GM19452 (cell line): ENCODE measurements at regions not wholly inside any gene's neighbourhood (a gene's known extent, or its start where the extent isn't known, plus 50 kb on each side); places are given as distances from the start of the nearest gene placed in this dataset.
"Not testable (repeated sequence)": the region's sequence is repeated elsewhere in the genome, so short reads cannot be mapped to it uniquely, and the experiment has no call there.

Experiments used
- ATAC-seq: cut with Tn5 transposase; IDR thresholded peaks from one replicate; pipeline ENCODE4 v1.9.1; 2021; ENCODE audit not compliant: unreplicated experiment

DNA sequence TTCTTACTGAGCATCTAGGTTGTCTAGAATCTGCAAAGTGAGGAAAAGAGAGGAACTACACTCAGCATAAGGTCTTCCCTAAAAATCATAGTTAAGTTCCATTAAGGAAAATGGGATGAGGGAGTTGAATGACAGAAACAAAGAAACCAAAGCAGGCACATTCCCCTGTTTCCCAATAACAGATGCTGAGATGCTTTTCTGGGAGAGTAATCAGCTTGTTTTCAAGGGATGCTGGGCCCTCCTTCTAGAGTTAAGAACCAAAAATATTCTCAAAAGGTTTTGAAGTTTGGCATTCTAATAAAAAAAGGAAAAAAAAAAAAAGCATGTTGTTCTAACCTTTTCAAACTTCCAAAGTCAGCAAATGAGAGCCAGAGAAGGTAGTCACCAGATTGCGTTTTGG, 105.2 kb upstream of the ZNF648 start:
- no peak for ATAC-seq

DNA sequence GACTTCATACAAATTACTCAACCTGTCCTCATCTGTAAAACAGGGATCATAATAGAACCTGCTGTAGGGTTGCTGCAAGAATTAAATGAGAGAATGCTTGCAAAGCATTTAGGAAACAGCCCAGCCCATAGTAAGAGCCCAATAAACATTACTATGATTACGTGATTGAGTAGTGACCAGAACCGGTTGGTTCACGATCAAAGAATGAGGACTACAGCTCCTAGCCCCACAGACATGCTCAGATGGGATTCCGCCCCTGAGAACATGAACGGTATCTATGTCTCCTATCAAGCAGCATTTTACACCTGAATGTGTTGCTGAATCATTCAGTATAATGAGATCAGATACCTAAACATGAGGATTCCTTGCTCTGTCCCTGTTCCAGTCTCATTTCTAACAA, 104.8 kb upstream of the ZNF648 start:
- no peak for ATAC-seq

DNA sequence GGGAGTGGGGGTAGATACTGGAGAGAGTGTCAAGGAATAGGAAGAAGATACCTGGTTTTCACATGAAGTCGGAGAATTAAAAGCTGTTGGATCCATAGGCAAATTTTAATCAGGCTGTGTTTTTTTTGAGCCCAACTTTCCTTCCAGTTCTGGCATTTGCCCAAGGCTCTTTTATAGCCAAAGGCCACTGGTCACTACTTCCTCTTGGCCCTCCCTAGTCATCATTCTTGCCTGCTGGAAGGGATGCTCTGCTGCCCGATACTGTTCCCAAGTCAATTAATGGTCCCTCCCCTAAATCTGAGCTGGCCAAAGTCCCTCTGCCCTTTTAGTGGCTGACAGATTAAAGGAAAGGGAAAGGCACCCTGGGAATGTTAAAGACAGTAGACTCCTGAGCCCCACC, 102.8 kb upstream of the ZNF648 start:
- no peak for ATAC-seq

DNA sequence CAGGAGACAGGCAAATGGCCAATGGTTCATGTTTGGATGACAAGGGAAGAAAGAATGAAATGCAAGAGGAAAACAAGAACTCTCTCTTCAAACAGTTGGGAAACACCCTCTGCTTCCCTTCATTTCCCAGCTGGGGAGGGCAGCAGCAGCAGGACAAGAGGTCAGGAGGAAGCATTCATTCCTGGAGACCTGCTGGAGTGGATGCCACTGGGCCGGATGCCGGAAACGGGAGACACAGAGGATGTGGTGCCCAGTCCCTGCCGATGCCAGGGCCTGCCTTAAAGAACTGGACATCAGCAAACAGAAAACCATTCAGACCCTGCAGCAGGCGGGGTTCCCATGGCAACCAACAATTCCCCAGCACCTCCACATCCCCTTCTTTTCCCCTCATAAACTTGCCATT, 102.3 kb upstream of the ZNF648 start:
- ATAC-seq = no peak

GRCh38 chr1:182159443-182159842, 97.9 kb upstream of the ZNF648 start:
- ATAC-seq = no peak

DNA sequence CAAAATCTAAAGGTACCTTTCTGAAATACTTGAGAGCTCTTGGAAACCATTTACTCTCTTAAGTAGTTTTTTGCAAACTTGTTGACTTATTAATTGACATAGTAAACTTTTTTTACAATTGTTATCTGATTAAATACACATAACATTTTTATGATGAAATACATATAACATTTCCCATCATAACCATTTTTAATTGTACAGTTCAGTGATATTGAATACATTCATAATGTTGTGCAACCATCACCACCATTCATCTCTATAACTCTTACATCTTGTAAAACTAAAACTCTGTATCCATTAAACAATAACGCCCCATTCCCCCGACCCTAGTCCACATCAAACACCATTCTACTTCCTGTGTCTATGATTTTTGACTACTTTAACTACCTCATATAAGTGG, 95.7 kb upstream of the ZNF648 start:
- ATAC-seq = no peak

DNA sequence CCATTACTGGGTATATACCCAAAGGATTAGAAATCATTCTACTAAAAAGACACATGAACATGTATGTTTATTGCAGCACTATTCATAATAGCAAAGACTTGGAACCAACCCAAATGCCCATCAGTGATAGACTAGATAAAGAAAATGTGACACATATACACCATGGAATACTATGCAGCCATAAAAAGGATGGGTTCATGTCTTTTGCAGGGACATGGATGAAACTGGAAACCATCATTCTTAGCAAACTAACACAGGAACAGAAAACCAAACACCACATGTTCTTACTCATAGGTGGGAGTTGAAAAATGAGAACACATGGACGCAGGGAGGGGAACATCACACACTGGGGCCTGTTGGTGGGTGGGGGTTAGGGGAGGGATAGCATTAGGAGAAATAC, 92.9 kb upstream of the ZNF648 start:
- not testable (repeated sequence) for ATAC-seq

GRCh38 chr1:182149411-182149965, 88.0 kb upstream of the ZNF648 start:
- ATAC-seq = no peak

DNA sequence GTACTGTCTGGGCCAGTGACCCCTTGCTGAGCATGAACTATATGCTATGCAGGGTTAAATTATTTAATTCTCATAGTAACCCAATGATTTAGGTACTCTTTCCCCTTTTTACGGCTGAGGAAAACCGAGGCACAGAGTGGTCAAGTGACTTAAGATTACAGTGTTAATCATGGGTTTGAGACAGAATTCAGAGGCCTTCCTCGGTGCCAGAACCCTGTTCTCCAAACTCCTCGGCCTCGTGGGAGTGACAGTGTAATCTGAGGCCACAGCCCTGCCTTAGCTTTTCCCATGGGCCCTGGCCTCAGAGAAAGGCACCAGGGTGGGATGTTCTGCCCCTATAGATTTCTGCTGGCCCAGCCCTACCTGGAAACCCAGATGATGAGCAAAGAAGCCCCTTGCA, 86.4 kb upstream of the ZNF648 start:
- no peak for ATAC-seq

- peak; percentile 92 for ATAC-seq
Observed at GRCh38 chr1:182147136-182147820, 85.8 kb upstream of the ZNF648 start.

- no peak for ATAC-seq
Observed at GRCh38 chr1:182146286-182146685, 84.8 kb upstream of the ZNF648 start.

- ATAC-seq = no peak
Observed at GRCh38 chr1:182145441-182145840, 83.9 kb upstream of the ZNF648 start.

- no peak for ATAC-seq
Observed at GRCh38 chr1:182144646-182145030, 83.1 kb upstream of the ZNF648 start.

- no peak for ATAC-seq
Observed at GRCh38 chr1:182143825-182144645, 82.5 kb upstream of the ZNF648 start.

DNA sequence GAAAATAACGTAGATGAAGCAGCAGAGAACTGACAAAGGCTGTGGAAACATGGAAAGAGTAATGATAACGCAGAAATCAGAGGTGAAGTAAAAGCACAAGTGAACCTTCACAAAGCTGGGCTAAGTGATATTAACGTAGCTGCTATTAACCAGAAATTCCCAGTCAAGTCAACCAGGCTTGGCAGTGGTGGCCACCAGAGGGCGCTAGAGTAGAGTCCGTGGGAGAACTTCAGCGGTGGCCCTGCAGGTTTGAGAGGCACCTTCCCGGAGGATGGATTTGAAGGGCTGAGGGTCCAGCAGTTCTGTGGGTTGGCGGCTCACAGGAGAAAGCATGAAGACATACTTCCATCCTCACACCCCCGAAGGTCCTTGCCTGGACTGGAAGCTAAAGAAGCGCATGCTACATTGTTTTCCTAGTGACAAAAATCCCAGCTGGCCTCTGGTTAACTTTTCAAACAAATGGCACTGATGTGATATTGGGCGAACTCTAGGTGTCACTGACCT, 81.7 kb upstream of the ZNF648 start:
- ATAC-seq = no peak

GRCh38 chr1:182142621-182143020, 81.1 kb upstream of the ZNF648 start:
- ATAC-seq = no peak

GRCh38 chr1:182141040-182141439, 79.5 kb upstream of the ZNF648 start:
- no peak for ATAC-seq

GRCh38 chr1:182139496-182139895, 78.0 kb upstream of the ZNF648 start:
- no peak for ATAC-seq

- no peak for ATAC-seq
Observed at GRCh38 chr1:182137546-182137945, 76.0 kb upstream of the ZNF648 start.

- no peak for ATAC-seq
Observed at GRCh38 chr1:182135946-182136345, 74.4 kb upstream of the ZNF648 start.

DNA sequence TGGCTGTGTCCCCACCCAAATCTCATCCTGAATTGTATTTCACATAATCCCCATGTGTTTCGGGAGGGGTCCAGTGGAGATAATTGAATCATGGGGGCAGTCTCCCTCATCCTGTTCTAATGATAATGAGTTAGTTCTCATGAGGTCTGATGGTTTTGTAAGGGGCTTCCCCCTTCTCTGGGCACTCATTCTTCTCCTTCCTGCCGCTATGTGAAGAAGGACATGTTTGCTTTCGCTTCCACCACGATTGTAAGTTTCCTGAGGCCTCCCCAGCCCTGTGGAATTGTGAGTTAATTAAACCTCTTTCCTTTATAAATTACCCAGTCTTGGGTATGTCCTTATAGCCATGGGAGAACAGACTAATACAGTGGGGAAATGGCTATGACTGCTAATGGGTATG, 72.7 kb upstream of the ZNF648 start:
- no peak for ATAC-seq

GRCh38 chr1:182133181-182133580, 71.7 kb upstream of the ZNF648 start:
- ATAC-seq = no peak
